RWPE1 (cell line): ENCODE measurements at regions not wholly inside any gene's neighbourhood (a gene's known extent, or its start where the extent isn't known, plus 50 kb on each side); places are given as distances from the start of the nearest gene placed in this dataset.
A peak's percentile ranks its signal among the peaks of the same experiment; 100 is the strongest.

Source experiments
- CTCF ChIA-PET: fragments of 350-600 bp; sonication (Branson Sonifier 250); formaldehyde crosslinking; extraction: SDS; loops from one replicate; lab custom pipeline; 2021; lab: Yijun Ruan, JAX
- POLR2A ChIA-PET: fragments of 400-600 bp; formaldehyde crosslinking; extraction: SDS; loops from one replicate; lab custom pipeline; 2020; ENCODE audit warnings: antibody characterized with exemption; ENCODE audit not compliant: low non-redundant PET; lab: Yijun Ruan, JAX
- DNase-seq: peaks from one replicate; pipeline ENCODE4 v3.0.0; 2012; ENCODE audit warnings: low spot score
- H3K27ac ChIP-seq: fragments of 450-650 bp; 2 replicates; pipeline ENCODE4 v1.5.1; 2017
- CTCF ChIP-seq: fragments of 450-650 bp; conservative IDR thresholded peaks from 2 replicates; pipeline ENCODE4 v1.5.1; 2017; ENCODE audit warnings: low read depth, mild to moderate bottlenecking

- ChIA-PET CTCF (interaction anchor here (0.6 to 0.8 kb wide), 2 partner anchors 388 to 888 kb away, joined by 3 read pairs; no protein-coding TSS in a partner anchor), POLR2A (no interaction called here)
- H3K27ac ChIP-seq = no peak overlapping the region
- DNase-seq = no peak
- TF ChIP-seq CTCF = no peak
These were observed 204.3 kb upstream of the ZC3H15 start for GRCh38 chr2:186281726-186282125.

- H3K27ac ChIP-seq = no peak overlapping the region
- no peak for TF ChIP-seq CTCF
- ChIA-PET POLR2A (no interaction called here), CTCF (no interaction called here)
- no peak for DNase-seq
These were observed 191.7 kb upstream of the ZC3H15 start for GRCh38 chr2:186294248-186294888.

- no peak for TF ChIP-seq CTCF
- H3K27ac ChIP-seq = no peak overlapping the region
- no peak for DNase-seq
- POLR2A ChIA-PET = no interaction called here
- CTCF ChIA-PET = no interaction called here
These were observed 186.4 kb upstream of the ZC3H15 start for GRCh38 chr2:186299610-186300009.

GRCh38 chr2:186302263-186302662, 183.8 kb upstream of the ZC3H15 start:
- TF ChIP-seq CTCF = no peak
- DNase-seq = no peak
- no peak overlapping the region for H3K27ac ChIP-seq
- ChIA-PET POLR2A (no interaction called here), CTCF (no interaction called here)

GRCh38 chr2:186303091-186303490, 183.0 kb upstream of the ZC3H15 start:
- no peak overlapping the region for H3K27ac ChIP-seq
- POLR2A ChIA-PET = no interaction called here
- TF ChIP-seq CTCF = no peak
- CTCF ChIA-PET = no interaction called here
- peak; percentile 30 for DNase-seq

GRCh38 chr2:186304064-186304463, 182.0 kb upstream of the ZC3H15 start:
- no peak for DNase-seq
- ChIA-PET POLR2A (no interaction called here), CTCF (no interaction called here)
- no peak for TF ChIP-seq CTCF
- H3K27ac ChIP-seq = no peak overlapping the region
